IPS-18c (cell line): ENCODE measurements at regions not wholly inside any gene's neighbourhood (a gene's known extent, or its start where the extent isn't known, plus 50 kb on each side); places are given as distances from the start of the nearest gene placed in this dataset.
"Not testable (repeated sequence)": the region's sequence is repeated elsewhere in the genome, so short reads cannot be mapped to it uniquely, and the experiment has no call there.

Experiments
- H3K4me3 ChIP-seq: 2 replicates; pipeline ENCODE4 v1.7.0; 2013; ENCODE audit warnings: low read depth, mild to moderate bottlenecking, low read length, moderate library complexity; ENCODE audit not compliant: insufficient read depth
- H3K9me3 ChIP-seq: one replicate; pipeline ENCODE4 v1.6.1; 2013; ENCODE audit warnings: mild to moderate bottlenecking, low read length, moderate library complexity; ENCODE audit not compliant: control insufficient read depth, insufficient read depth

GRCh38 chr3:109642025-109642424 lies 304.7 kb upstream of the DPPA4 start:
- H3K4me3 ChIP-seq, result no peak overlapping the region
- no peaks in the 10 kb centered on the region for H3K9me3 ChIP-seq

GRCh38 chr3:109643590-109643989 lies 306.2 kb upstream of the DPPA4 start:
- H3K4me3 ChIP-seq, result no peak overlapping the region

GRCh38 chr3:109644332-109644731 lies 307.0 kb upstream of the DPPA4 start:
- no peak overlapping the region for H3K4me3 ChIP-seq
- no peaks in the 10 kb centered on the region for H3K9me3 ChIP-seq

More at GRCh38 chr3:109643590-109643989, 306.2 kb upstream of the DPPA4 start:
- no peaks in the 10 kb centered on the region for H3K9me3 ChIP-seq

- Histone ChIP-seq H3K4me3 (no peak overlapping the region), H3K9me3 (no peaks in the 10 kb centered on the region)
These were observed 307.4 kb upstream of the DPPA4 start for GRCh38 chr3:109644746-109645145.

- H3K4me3 ChIP-seq, result no peak overlapping the region
- no peaks in the 10 kb centered on the region for H3K9me3 ChIP-seq
These were observed 310.7 kb upstream of the DPPA4 start for GRCh38 chr3:109648027-109648426.

- no peak overlapping the region for H3K4me3 ChIP-seq
- peaks cover 3% of the 10 kb centered on the region for H3K9me3 ChIP-seq
These were observed 318.9 kb upstream of the DPPA4 start for GRCh38 chr3:109656225-109656624.

GRCh38 chr3:109678600-109678999 lies 341.3 kb upstream of the DPPA4 start:
- H3K4me3 ChIP-seq, result no peak overlapping the region
- H3K9me3 ChIP-seq, result no peaks in the 10 kb centered on the region

- H3K9me3 ChIP-seq, result no peaks in the 10 kb centered on the region
- no peak overlapping the region for H3K4me3 ChIP-seq
These were observed 342.3 kb upstream of the DPPA4 start for GRCh38 chr3:109679664-109680063.

GRCh38 chr3:109683746-109684145 lies 346.4 kb upstream of the DPPA4 start:
- Histone ChIP-seq H3K9me3 (no peaks in the 10 kb centered on the region), H3K4me3 (no peak overlapping the region)

- Histone ChIP-seq H3K4me3 (no peak overlapping the region), H3K9me3 (no peaks in the 10 kb centered on the region)
These were observed 348.0 kb upstream of the DPPA4 start for GRCh38 chr3:109685084-109686079.

- Histone ChIP-seq H3K9me3 (no peaks in the 10 kb centered on the region), H3K4me3 (no peak overlapping the region)
These were observed 350.3 kb upstream of the DPPA4 start for GRCh38 chr3:109687626-109688025.

GRCh38 chr3:109696932-109697331 lies 359.6 kb upstream of the DPPA4 start:
- Histone ChIP-seq H3K4me3 (no peak overlapping the region), H3K9me3 (no peaks in the 10 kb centered on the region)

GRCh38 chr3:109702252-109702651 lies 364.9 kb upstream of the DPPA4 start:
- H3K4me3 ChIP-seq, result no peak overlapping the region
- no peaks in the 10 kb centered on the region for H3K9me3 ChIP-seq

- no peak overlapping the region for H3K4me3 ChIP-seq
- no peaks in the 10 kb centered on the region for H3K9me3 ChIP-seq
These were observed 365.6 kb upstream of the DPPA4 start for GRCh38 chr3:109702976-109703375.

GRCh38 chr3:109705133-109705532 lies 367.8 kb upstream of the DPPA4 start:
- not testable (repeated sequence) for H3K4me3 ChIP-seq, H3K9me3 ChIP-seq

- H3K9me3 ChIP-seq, result no peaks in the 10 kb centered on the region
These were observed 370.3 kb upstream of the DPPA4 start for GRCh38 chr3:109707617-109708016.

GRCh38 chr3:109713288-109713687 lies 375.9 kb upstream of the DPPA4 start:
- H3K9me3 ChIP-seq, result no peaks in the 10 kb centered on the region
- no peak overlapping the region for H3K4me3 ChIP-seq

More at GRCh38 chr3:109707617-109708016, 370.3 kb upstream of the DPPA4 start:
- H3K4me3 ChIP-seq, result no peak overlapping the region

- H3K4me3 ChIP-seq, result no peak overlapping the region
These were observed 378.4 kb upstream of the DPPA4 start for GRCh38 chr3:109715707-109716106.

More at GRCh38 chr3:109715707-109716106, 378.4 kb upstream of the DPPA4 start:
- H3K9me3 ChIP-seq, result no peaks in the 10 kb centered on the region
